Spinal cord (tissue), 9 donors: ENCODE measurements at regions not wholly inside any gene's neighbourhood (a gene's known extent, or its start where the extent isn't known, plus 50 kb on each side); places are given as distances from the start of the nearest gene placed in this dataset.

Source experiments
- DNase-seq, 6 donors: peaks; one replicate each; pipeline versions ENCODE4 v3.0.0 to v3.0.0-alpha.2; 2013 to 2015; ENCODE audit warnings: low spot score in 6 of 6, low read depth in 4 of 6
- H3K27ac ChIP-seq: one replicate; pipeline ENCODE4 v1.5.1; 2013; ENCODE audit warnings: low read depth, low read length, control low read depth
- H3K27me3 ChIP-seq: one replicate; pipeline ENCODE4 v1.6.1; 2013; ENCODE audit warnings: low read length; ENCODE audit not compliant: control insufficient read depth, insufficient read depth
- H3K36me3 ChIP-seq: one replicate; pipeline ENCODE4 v1.6.1; 2013; ENCODE audit warnings: low read length; ENCODE audit not compliant: control insufficient read depth, insufficient read depth
- H3K4me1 ChIP-seq: one replicate; pipeline ENCODE4 v1.6.1; 2013; ENCODE audit warnings: low read length; ENCODE audit not compliant: control insufficient read depth, insufficient read depth
- H3K4me3 ChIP-seq: one replicate; pipeline ENCODE4 v1.5.1; 2013; ENCODE audit warnings: low read depth, low read length, control low read depth
- H3K9me3 ChIP-seq: one replicate; pipeline ENCODE4 v1.6.1; 2013; ENCODE audit warnings: low read length; ENCODE audit not compliant: control insufficient read depth, insufficient read depth
- WGBS: methylation state at CpG from one replicate; pipeline ENCODE4 v1.1.5; 2013; ENCODE audit warnings: missing lambda C conversion rate; ENCODE audit not compliant: insufficient coverage; 5-methylcytosine and 5-hydroxymethylcytosine counted together
- donor health status: healthy.

- Histone ChIP-seq H3K27me3 (no peaks in the 10 kb centered on the region), H3K36me3 (no peaks in the 10 kb centered on the region), H3K4me3 (no peak overlapping the region), H3K27ac (no peak overlapping the region), H3K9me3 (no peaks in the 10 kb centered on the region), H3K4me1 (no peaks in the 10 kb centered on the region)
- DNase-seq, result no peak
Measured at GRCh38 chr3:28703843-28704242, 355.2 kb upstream of the AZI2 start.

- Histone ChIP-seq H3K27ac (no peak overlapping the region), H3K4me1 (no peaks in the 10 kb centered on the region), H3K9me3 (no peaks in the 10 kb centered on the region), H3K27me3 (no peaks in the 10 kb centered on the region), H3K4me3 (no peak overlapping the region), H3K36me3 (no peaks in the 10 kb centered on the region)
- WGBS, result 100% methylated on average over 2 of the region's 2 CpGs
- DNase-seq, result no peak
Measured at GRCh38 chr3:28711293-28711692, 362.7 kb upstream of the AZI2 start.

- no peak for DNase-seq
- H3K4me1 ChIP-seq, result no peaks in the 10 kb centered on the region
- no CpG with 5 or more reads among the region's 4 CpGs for WGBS
- H3K27me3 ChIP-seq, result no peaks in the 10 kb centered on the region
- no peaks in the 10 kb centered on the region for H3K36me3 ChIP-seq
- H3K27ac ChIP-seq, result no peak overlapping the region
- H3K9me3 ChIP-seq, result no peaks in the 10 kb centered on the region
- no peak overlapping the region for H3K4me3 ChIP-seq
Measured at GRCh38 chr3:28716939-28717338, 368.3 kb upstream of the AZI2 start.

- H3K9me3 ChIP-seq, result no peaks in the 10 kb centered on the region
- no peak overlapping the region for H3K27ac ChIP-seq
- no peaks in the 10 kb centered on the region for H3K36me3 ChIP-seq
- no peaks in the 10 kb centered on the region for H3K27me3 ChIP-seq
- no peak overlapping the region for H3K4me3 ChIP-seq
- H3K4me1 ChIP-seq, result no peaks in the 10 kb centered on the region
- no peak for DNase-seq
- 100% methylated on average over 3 of the region's 4 CpGs for WGBS
Measured at GRCh38 chr3:28718074-28718849, 369.6 kb upstream of the AZI2 start.

- Histone ChIP-seq H3K4me1 (no peaks in the 10 kb centered on the region), H3K36me3 (no peaks in the 10 kb centered on the region), H3K4me3 (no peak overlapping the region), H3K9me3 (no peaks in the 10 kb centered on the region), H3K27ac (no peak overlapping the region), H3K27me3 (no peaks in the 10 kb centered on the region)
- WGBS, result no CpG with 5 or more reads among the region's 3 CpGs
- DNase-seq, result peak in 1 of 6 donors; percentile 18
Measured at GRCh38 chr3:28726840-28727239, 378.2 kb upstream of the AZI2 start.

GRCh38 chr3:28727307-28727706 is 378.7 kb upstream of the AZI2 start:
- Histone ChIP-seq H3K9me3 (no peaks in the 10 kb centered on the region), H3K36me3 (no peaks in the 10 kb centered on the region), H3K27me3 (no peaks in the 10 kb centered on the region), H3K27ac (no peak overlapping the region), H3K4me3 (no peak overlapping the region), H3K4me1 (no peaks in the 10 kb centered on the region)
- no peak for DNase-seq

GRCh38 chr3:28738425-28738824 is 389.8 kb upstream of the AZI2 start:
- Histone ChIP-seq H3K9me3 (peaks cover 5% of the 10 kb centered on the region), H3K27ac (no peak overlapping the region), H3K27me3 (no peaks in the 10 kb centered on the region), H3K36me3 (peaks cover 3% of the 10 kb centered on the region), H3K4me1 (no peaks in the 10 kb centered on the region), H3K4me3 (no peak overlapping the region)
- WGBS, result no CpG with 5 or more reads among the region's 2 CpGs
- DNase-seq, result peak in 1 of 6 donors; percentile 15

- H3K27me3 ChIP-seq, result no peaks in the 10 kb centered on the region
- no peak overlapping the region for H3K4me3 ChIP-seq
- no peak overlapping the region for H3K27ac ChIP-seq
- H3K4me1 ChIP-seq, result no peaks in the 10 kb centered on the region
- no CpG with 5 or more reads among the region's 1 CpG for WGBS
- H3K36me3 ChIP-seq, result peaks cover 3% of the 10 kb centered on the region
- H3K9me3 ChIP-seq, result peaks cover under 1% of the 10 kb centered on the region
- DNase-seq, result no peak
Measured at GRCh38 chr3:28739647-28740046, 391.0 kb upstream of the AZI2 start.

- H3K9me3 ChIP-seq, result no peaks in the 10 kb centered on the region
- H3K36me3 ChIP-seq, result no peaks in the 10 kb centered on the region
- DNase-seq, result peak in 1 of 6 donors; percentile 52
- H3K4me3 ChIP-seq, result no peak overlapping the region
- no peaks in the 10 kb centered on the region for H3K4me1 ChIP-seq
- no peak overlapping the region for H3K27ac ChIP-seq
- no peaks in the 10 kb centered on the region for H3K27me3 ChIP-seq
- WGBS, result 100% methylated on average over 1 of the region's 2 CpGs
Measured at GRCh38 chr3:28743271-28743670, 394.6 kb upstream of the AZI2 start.

- H3K27ac ChIP-seq, result no peak overlapping the region
- no CpG with 5 or more reads among the region's 4 CpGs for WGBS
- H3K4me1 ChIP-seq, result no peaks in the 10 kb centered on the region
- no peaks in the 10 kb centered on the region for H3K9me3 ChIP-seq
- H3K27me3 ChIP-seq, result no peaks in the 10 kb centered on the region
- DNase-seq, result peak in 1 of 6 donors; percentile 42
- H3K36me3 ChIP-seq, result no peaks in the 10 kb centered on the region
- no peak overlapping the region for H3K4me3 ChIP-seq
Measured at GRCh38 chr3:28743831-28744230, 395.2 kb upstream of the AZI2 start.
